MM.1S (cell line): ENCODE measurements at regions not wholly inside any gene's neighbourhood (a gene's known extent, or its start where the extent isn't known, plus 50 kb on each side); places are given as distances from the start of the nearest gene placed in this dataset.

ENCODE experiments used
- CTCF ChIP-seq: fragments of 300-600 bp; sonication (generic); IDR thresholded peaks from 2 replicates; pipeline ENCODE4 v1.5.1; 2016; ENCODE audit warnings: antibody characterized with exemption, low read length, mixed read lengths
- EZH2 ChIP-seq: fragments of 300-600 bp; sonication (generic); optimal IDR thresholded peaks from 2 replicates; pipeline ENCODE3; 2017; ENCODE audit warnings: low read depth, mild to moderate bottlenecking, antibody characterized with exemption, low read length, mixed read lengths
- EZH2phosphoT487 ChIP-seq: fragments of 300-600 bp; sonication (generic); IDR thresholded peaks from 2 replicates; pipeline ENCODE4 v1.6.1; 2018; ENCODE audit warnings: antibody characterized with exemption, low read length

- no peak for TF ChIP-seq CTCF
- no peak for TF ChIP-seq EZH2
- TF ChIP-seq EZH2phosphoT487: no peak
Observed at GRCh38 chr22:34129691-34130486, 209.6 kb upstream of the LARGE1 start.
